H1 (cell line): ENCODE measurements at regions not wholly inside any gene's neighbourhood (a gene's known extent, or its start where the extent isn't known, plus 50 kb on each side); places are given as distances from the start of the nearest gene placed in this dataset.

Experiments
- BACH1 ChIP-seq: IDR thresholded peaks from 2 replicates; pipeline ENCODE4 v1.6.1; 2012; ENCODE audit warnings: low read length, improper control_type of control experiment
- FOSL1 ChIP-seq: IDR thresholded peaks from 2 replicates; pipeline ENCODE4 v1.6.1; 2011; ENCODE audit warnings: mild to moderate bottlenecking, low read depth, low read length, moderate library complexity; ENCODE audit not compliant: insufficient read depth
- PHF8 ChIP-seq: fragments of 200-600 bp; sonication (generic); conservative IDR thresholded peaks from 2 replicates; pipeline ENCODE4 v1.7.1; 2012; ENCODE audit warnings: low read depth, mild to moderate bottlenecking, inconsistent platforms, low read length, moderate library complexity
- POLR2AphosphoS5 ChIP-seq: IDR thresholded peaks from 2 replicates; pipeline ENCODE4 v1.6.1; 2011; ENCODE audit warnings: low read depth, low read length
- SRF ChIP-seq: IDR thresholded peaks from 2 replicates; pipeline ENCODE4 v1.6.1; 2011; ENCODE audit warnings: mild to moderate bottlenecking, low read depth, low read length, moderate library complexity

DNA sequence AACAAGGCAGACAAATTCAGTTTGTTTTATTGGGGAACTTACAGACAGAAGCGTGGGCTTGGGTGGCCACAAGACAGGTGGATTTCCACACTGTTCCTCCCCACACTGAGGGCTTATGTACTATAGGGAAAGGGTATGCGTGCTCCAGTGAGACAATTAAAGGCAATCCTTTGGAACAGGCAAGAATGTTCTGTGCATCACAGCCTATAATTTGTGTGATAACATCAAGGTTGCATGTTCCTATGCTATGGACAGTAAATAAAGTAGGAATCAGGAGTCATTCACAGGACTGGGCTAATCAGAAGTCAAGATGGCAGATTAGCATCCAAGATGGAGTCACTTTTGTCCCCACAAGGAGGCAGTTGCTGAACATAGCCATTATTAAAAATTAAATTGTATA is 84.6 kb upstream of the TRIM2 start (continued):
- TF ChIP-seq PHF8, result no peak
- TF ChIP-seq BACH1, result no peak
- no peak for TF ChIP-seq POLR2AphosphoS5
- TF ChIP-seq SRF, result no peak
- no peak for TF ChIP-seq FOSL1
- TF ChIP-seq, all 59 proteins: peak for 0
